ENCODE measurements at regions not wholly inside any gene's neighbourhood (a gene's known extent, or its start where the extent isn't known, plus 50 kb on each side); places are given as distances from the start of the nearest gene placed in this dataset.

GRCh38 chr10:44016589-44017482 is 368.1 kb downstream of the CXCL12 start:
- no peak for TF ChIP-seq CTCF (IDR thresholded peaks at IDR 0.05; ENCODE audit: insufficient read depth, low read length, poor library complexity, severe bottlenecking)
- DNase-seq (ENCODE audit: low read depth): no peak
- H3K36me3 ChIP-seq (ENCODE audit: control insufficient read depth, insufficient read depth, low read length): no peaks in the 10 kb centered on the region
- no peaks in the 10 kb centered on the region for H3K27me3 ChIP-seq (ENCODE audit: control insufficient read depth, insufficient read depth, low read length)
- H3K4me3 ChIP-seq (ENCODE audit: low read depth, low read length): no peak overlapping the region

DNA sequence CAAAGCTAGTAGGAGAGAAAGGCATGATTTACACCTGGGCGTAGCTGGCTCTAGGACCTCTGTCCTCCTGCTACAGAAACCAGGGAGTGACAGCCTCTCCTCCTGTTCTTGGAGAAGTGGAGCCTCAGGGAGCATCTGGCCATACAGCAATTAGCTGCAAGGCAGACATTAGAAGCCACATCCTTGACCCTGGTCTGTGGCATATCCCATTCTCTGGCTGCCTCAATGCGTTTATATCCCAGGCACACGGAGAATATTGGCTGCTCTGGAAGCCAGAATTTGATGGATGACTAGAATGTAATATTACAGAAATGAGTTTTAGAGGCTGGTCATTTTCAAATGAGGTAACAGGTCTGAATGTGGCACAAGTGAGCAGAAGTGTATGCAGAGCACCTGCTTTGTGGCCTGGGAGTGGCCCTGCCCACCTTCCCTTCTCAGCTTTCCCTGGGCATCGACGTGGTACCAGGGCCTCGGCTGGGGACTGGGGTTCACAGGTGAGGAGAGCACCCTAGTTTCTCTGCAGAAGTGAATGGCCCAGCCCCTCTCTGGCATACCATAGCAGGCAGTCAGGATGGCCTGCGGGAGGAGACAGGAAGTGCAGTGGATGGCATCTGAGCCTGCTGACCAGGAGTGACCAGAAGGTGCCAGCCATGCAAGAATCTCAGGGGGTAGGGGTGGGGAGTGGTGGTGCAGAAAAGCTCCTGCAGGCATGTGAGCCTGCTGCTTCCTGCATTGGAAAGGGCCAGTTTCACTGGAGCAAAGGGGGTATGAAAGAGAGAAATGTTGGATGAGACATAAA is 367.2 kb upstream of the ZNF32 start:
- Histone ChIP-seq H3K36me3 (ENCODE audit: control insufficient read depth, insufficient read depth, low read length) (no peaks in the 10 kb centered on the region), H3K4me3 (ENCODE audit: low read depth, low read length) (no peak overlapping the region), H3K27me3 (ENCODE audit: control insufficient read depth, insufficient read depth, low read length) (no peaks in the 10 kb centered on the region)
- TF ChIP-seq CTCF (IDR thresholded peaks at IDR 0.05; ENCODE audit: insufficient read depth, low read length, poor library complexity, severe bottlenecking): no peak
- no peak for DNase-seq (ENCODE audit: low read depth)

DNA sequence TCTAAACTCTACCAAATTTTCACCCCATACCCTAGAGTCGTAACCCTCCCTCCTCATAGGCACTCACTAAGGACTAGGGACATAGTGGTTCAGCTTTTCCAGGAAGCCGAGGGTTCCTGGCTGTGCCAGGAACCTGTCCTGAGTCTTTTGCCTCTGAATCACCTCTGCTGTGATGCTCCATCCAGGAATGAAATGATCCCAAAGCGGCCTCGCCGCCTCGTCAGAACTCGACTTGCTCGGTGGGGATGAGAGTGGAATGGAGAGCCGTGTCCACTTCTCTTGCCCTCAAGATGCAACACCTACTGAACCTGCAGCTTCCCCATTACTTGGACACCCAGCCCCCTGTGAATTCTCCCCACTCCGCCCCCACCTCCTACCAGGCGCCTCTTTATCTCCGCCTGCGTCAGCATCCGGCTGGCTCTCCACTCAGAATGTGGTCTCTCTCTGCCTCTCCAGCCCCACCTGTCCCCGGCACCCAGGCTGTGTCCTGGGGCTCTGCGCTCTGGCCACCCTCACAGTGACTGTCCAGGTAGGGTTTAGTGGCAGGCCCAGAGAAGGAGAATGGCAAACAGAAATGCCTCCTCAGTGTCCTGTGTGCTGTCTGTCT is 366.1 kb upstream of the ZNF32 start:
- Histone ChIP-seq H3K27me3 (ENCODE audit: control insufficient read depth, insufficient read depth, low read length) (no peaks in the 10 kb centered on the region), H3K4me3 (ENCODE audit: low read depth, low read length) (no peak overlapping the region), H3K36me3 (ENCODE audit: control insufficient read depth, insufficient read depth, low read length) (no peaks in the 10 kb centered on the region)
- no peak for DNase-seq (ENCODE audit: low read depth)
- no peak for TF ChIP-seq CTCF (IDR thresholded peaks at IDR 0.05; ENCODE audit: insufficient read depth, low read length, poor library complexity, severe bottlenecking)

- no peak for TF ChIP-seq CTCF (IDR thresholded peaks at IDR 0.05; ENCODE audit: insufficient read depth, low read length, poor library complexity, severe bottlenecking)
- Histone ChIP-seq H3K27me3 (ENCODE audit: control insufficient read depth, insufficient read depth, low read length) (no peaks in the 10 kb centered on the region), H3K4me3 (ENCODE audit: low read depth, low read length) (no peak overlapping the region), H3K36me3 (ENCODE audit: control insufficient read depth, insufficient read depth, low read length) (no peaks in the 10 kb centered on the region)
- DNase-seq (ENCODE audit: low read depth): no peak
Observed at GRCh38 chr10:44013981-44014380, 365.3 kb upstream of the ZNF32 start.

GRCh38 chr10:44012921-44013320 is 364.2 kb upstream of the ZNF32 start:
- no peak overlapping the region for H3K4me3 ChIP-seq (ENCODE audit: low read depth, low read length)
- DNase-seq (ENCODE audit: low read depth): no peak
- no peak for TF ChIP-seq CTCF (IDR thresholded peaks at IDR 0.05; ENCODE audit: insufficient read depth, low read length, poor library complexity, severe bottlenecking)

More at GRCh38 chr10:44012921-44013320, 364.2 kb upstream of the ZNF32 start:
- no peaks in the 10 kb centered on the region for H3K27me3 ChIP-seq (ENCODE audit: control insufficient read depth, insufficient read depth, low read length)
- no peaks in the 10 kb centered on the region for H3K36me3 ChIP-seq (ENCODE audit: control insufficient read depth, insufficient read depth, low read length)

Data from kidney epithelial cell (primary cell).